ENCODE measurements at regions not wholly inside any gene's neighbourhood (a gene's known extent, or its start where the extent isn't known, plus 50 kb on each side); places are given as distances from the start of the nearest gene placed in this dataset.

- POLR2A ChIA-PET, result no interaction called here
- CTCF ChIA-PET, result no interaction called here
These were observed 806.2 kb downstream of the NSUN3 start for GRCh38 chr3:94869059-94869547.

DNA sequence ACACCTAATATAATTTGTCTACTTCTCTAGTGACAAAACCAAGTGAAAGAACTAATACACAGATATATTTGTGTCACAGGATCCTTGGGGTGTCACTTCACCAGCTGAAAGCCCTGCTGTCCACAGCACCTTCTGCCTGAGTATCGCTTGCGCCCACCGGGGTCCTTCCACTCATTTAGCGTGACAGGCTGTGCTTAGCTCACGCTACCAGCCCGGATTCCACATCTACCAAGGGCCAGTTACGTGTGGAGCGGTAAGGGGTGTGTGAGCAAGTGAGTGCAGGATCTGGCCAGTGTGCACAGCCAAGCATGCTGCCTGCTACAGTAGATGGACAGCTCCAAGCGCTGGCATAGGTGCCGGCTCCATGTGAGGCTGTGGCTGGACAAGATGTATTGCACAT, 810.9 kb downstream of the NSUN3 start:
- no peak for DNase-seq (ENCODE audit: extremely low spot score)
- TF ChIP-seq, protein P1, sequence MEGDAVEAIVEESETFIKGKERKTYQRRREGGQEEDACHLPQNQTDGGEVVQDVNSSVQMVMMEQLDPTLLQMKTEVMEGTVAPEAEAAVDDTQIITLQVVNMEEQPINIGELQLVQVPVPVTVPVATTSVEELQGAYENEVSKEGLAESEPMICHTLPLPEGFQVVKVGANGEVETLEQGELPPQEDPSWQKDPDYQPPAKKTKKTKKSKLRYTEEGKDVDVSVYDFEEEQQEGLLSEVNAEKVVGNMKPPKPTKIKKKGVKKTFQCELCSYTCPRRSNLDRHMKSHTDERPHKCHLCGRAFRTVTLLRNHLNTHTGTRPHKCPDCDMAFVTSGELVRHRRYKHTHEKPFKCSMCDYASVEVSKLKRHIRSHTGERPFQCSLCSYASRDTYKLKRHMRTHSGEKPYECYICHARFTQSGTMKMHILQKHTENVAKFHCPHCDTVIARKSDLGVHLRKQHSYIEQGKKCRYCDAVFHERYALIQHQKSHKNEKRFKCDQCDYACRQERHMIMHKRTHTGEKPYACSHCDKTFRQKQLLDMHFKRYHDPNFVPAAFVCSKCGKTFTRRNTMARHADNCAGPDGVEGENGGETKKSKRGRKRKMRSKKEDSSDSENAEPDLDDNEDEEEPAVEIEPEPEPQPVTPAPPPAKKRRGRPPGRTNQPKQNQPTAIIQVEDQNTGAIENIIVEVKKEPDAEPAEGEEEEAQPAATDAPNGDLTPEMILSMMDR (IDR thresholded peaks at IDR 0.05; ENCODE audit: control extremely low read depth, extremely low read depth, low read depth, missing control alignments), result no peak
- ChIA-PET POLR2A (no interaction called here), CTCF (interaction anchor here (1.9 kb wide), 1 partner anchor 14 kb away, joined by 6 read pairs; no protein-coding TSS in a partner anchor)

More at GRCh38 chr3:94869059-94869547, 806.2 kb downstream of the NSUN3 start:
- DNase-seq (ENCODE audit: extremely low spot score), result no peak
- TF ChIP-seq, protein P1 (IDR thresholded peaks at IDR 0.05; ENCODE audit: control extremely low read depth, extremely low read depth, low read depth, missing control alignments), result no peak

GRCh38 chr3:94875149-94875548, 812.3 kb downstream of the NSUN3 start:
- ChIA-PET CTCF (interaction anchor here (1.3 to 1.9 kb wide), 2 partner anchors 12 to 13 kb away, joined by 3 to 6 read pairs; no protein-coding TSS in a partner anchor), POLR2A (no interaction called here)
- DNase-seq (ENCODE audit: extremely low spot score), result no peak
- TF ChIP-seq, protein P1 (IDR thresholded peaks at IDR 0.05; ENCODE audit: control extremely low read depth, extremely low read depth, low read depth, missing control alignments), result no peak

DNA sequence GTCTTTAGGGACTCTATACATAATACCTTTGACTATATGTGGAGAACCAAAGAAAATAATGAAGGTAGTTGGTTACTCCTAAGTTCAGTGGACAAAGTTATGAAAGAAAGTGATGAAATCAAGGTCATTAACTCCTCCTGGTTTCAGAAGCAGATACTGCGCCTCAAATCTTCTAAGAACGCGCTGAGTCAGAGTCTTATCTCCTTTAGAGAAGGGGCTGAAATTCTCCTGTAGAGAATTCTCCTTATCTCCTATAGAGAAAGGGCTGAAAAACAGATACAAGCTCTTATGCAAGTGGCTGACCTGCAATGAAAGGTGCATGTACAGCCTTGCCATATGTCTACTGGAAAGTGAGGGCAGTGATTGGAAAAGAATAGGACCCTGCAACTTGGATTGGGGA, 824.2 kb downstream of the NSUN3 start:
- TF ChIP-seq, protein P1 (IDR thresholded peaks at IDR 0.05; ENCODE audit: control extremely low read depth, extremely low read depth, low read depth, missing control alignments), result no peak
- no peak for DNase-seq (ENCODE audit: extremely low spot score)
- CTCF ChIA-PET, result interaction anchor here (0.9 to 2.6 kb wide), 3 partner anchors 12 to 22 kb away, joined by 3 to 6 read pairs (median 3); no protein-coding TSS in a partner anchor
- POLR2A ChIA-PET, result no interaction called here

- no peak for DNase-seq (ENCODE audit: extremely low spot score)
- ChIA-PET POLR2A (no interaction called here), CTCF (no interaction called here)
- TF ChIP-seq, protein P1 (IDR thresholded peaks at IDR 0.05; ENCODE audit: control extremely low read depth, extremely low read depth, low read depth, missing control alignments), result no peak
These were observed 834.1 kb downstream of the NSUN3 start for GRCh38 chr3:94896994-94897393.

DNA sequence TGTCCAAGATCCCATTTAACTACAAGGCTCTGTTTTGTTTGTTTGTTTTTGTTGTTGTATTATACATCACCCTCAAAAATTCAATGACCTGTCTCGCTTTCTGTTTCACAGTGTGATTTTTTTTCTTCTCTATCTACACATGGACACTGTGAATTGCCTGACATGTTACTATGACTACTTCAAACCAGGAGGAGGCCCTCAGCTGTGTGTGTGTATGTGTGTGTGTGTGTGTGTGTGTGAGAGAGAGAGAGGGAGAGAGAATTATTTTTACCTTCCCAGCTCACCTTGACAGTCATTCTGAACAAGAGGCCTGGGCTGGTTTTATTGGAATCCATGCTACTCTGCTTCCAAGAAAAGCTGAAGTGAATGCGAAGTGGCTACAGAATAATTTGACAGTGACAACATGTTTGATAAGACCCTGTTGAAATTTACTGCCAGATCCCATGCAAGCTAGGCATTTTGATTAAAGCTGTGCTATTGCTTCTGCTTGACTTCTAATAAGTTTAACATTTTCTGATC, 841.4 kb downstream of the NSUN3 start:
- TF ChIP-seq, protein P1 (IDR thresholded peaks at IDR 0.05; ENCODE audit: control extremely low read depth, extremely low read depth, low read depth, missing control alignments), result no peak
- ChIA-PET POLR2A (no interaction called here), CTCF (no interaction called here)
- DNase-seq (ENCODE audit: extremely low spot score), result no peak

Data from GM10248 (cell line).